ENCODE measurements at regions not wholly inside any gene's neighbourhood (a gene's known extent, or its start where the extent isn't known, plus 50 kb on each side); places are given as distances from the start of the nearest gene placed in this dataset.

DNA sequence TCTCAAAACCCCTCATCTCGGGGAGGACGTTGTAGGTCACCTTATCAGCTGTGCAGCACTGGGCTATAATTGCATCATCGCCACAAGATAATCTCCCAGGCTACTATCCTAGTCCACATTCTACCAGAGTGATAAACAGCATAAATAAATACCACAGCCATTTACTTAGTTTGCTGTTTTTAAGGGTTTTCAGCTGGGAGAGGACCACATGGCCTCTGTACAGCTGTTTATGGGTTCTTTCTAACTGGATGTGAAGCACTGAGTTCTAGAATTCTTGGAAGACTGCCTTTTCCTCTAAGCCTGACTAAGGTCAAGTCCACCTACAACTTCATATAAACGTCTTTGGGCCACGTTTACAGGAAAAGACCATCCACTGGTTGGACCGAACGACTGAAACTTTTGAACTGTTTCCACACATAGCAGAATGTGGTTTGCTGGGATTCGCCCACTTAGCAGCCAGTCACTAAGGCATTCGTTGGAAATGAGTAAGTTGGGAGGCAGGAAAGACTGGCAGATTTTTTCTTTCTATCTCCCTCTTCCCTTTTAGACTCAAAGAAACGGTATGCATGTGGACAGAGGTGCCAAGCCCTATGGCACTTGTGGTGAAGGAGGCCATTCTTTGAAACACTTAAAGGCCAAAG lies 752.5 kb upstream of the SGCG start:
- TF ChIP-seq, protein P1, sequence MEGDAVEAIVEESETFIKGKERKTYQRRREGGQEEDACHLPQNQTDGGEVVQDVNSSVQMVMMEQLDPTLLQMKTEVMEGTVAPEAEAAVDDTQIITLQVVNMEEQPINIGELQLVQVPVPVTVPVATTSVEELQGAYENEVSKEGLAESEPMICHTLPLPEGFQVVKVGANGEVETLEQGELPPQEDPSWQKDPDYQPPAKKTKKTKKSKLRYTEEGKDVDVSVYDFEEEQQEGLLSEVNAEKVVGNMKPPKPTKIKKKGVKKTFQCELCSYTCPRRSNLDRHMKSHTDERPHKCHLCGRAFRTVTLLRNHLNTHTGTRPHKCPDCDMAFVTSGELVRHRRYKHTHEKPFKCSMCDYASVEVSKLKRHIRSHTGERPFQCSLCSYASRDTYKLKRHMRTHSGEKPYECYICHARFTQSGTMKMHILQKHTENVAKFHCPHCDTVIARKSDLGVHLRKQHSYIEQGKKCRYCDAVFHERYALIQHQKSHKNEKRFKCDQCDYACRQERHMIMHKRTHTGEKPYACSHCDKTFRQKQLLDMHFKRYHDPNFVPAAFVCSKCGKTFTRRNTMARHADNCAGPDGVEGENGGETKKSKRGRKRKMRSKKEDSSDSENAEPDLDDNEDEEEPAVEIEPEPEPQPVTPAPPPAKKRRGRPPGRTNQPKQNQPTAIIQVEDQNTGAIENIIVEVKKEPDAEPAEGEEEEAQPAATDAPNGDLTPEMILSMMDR (IDR thresholded peaks at IDR 0.05): no peak
- no peak for TF ChIP-seq POLR2A (IDR thresholded peaks at IDR 0.05)
